ENCODE measurements at regions not wholly inside any gene's neighbourhood (a gene's known extent, or its start where the extent isn't known, plus 50 kb on each side); places are given as distances from the start of the nearest gene placed in this dataset.
"Not testable (repeated sequence)": the region's sequence is repeated elsewhere in the genome, so short reads cannot be mapped to it uniquely, and the experiment has no call there.

GRCh38 chr12:126953365-126953889, 1313.5 kb upstream of the TMEM132C start:
- DNase-seq = no peak

GRCh38 chr12:126960221-126960620, 1306.7 kb upstream of the TMEM132C start:
- DNase-seq = no peak

- DNase-seq = no peak
Measured at GRCh38 chr12:126960709-126961108, 1306.3 kb upstream of the TMEM132C start.

- no peak for DNase-seq
Measured at GRCh38 chr12:126963825-126964224, 1303.1 kb upstream of the TMEM132C start.

GRCh38 chr12:126966498-126966897, 1300.5 kb upstream of the TMEM132C start:
- no peak for DNase-seq

- DNase-seq = no peak
Measured at GRCh38 chr12:126967152-126967551, 1299.8 kb upstream of the TMEM132C start.

- no peak for DNase-seq
Measured at GRCh38 chr12:126974779-126975178, 1292.2 kb upstream of the TMEM132C start.

DNA sequence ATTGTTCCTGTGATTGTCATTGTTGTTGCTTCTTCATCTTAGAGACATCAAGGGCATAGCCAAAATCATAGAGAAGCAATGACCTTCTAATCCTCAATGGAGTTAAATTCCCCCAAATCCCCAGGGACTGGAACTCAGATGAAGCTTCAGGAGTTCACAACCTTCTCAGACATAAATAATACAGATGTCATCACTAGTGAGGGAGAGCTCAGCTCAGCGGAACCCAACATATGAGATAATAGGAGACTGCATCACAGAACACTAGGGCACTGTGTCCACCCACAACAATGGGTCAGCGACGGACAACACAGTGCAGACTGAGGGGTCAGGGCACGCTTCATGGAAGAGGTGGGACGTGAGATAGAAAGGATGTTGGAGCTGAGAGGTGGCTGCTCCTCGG, 1290.4 kb upstream of the TMEM132C start:
- DNase-seq = no peak

DNA sequence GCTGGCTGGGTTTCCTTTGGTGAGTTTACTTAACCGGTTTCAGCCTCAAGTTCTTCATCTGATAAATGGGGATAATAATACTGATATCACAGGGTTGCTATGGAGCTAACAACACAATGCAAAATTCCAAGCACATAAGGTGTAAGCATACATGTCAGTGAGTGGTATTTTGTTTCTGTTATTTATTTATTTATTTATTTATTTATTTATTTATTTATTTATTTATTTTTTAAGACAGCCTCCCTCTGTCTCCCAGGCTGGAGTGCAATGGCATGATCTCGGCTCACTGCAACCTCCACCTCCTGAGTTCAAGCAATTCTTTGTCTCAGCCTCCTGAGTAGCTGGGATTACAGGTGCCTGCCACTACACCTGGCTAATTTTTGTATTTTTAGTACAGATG, 1287.4 kb upstream of the TMEM132C start:
- DNase-seq = not testable (repeated sequence)

DNA sequence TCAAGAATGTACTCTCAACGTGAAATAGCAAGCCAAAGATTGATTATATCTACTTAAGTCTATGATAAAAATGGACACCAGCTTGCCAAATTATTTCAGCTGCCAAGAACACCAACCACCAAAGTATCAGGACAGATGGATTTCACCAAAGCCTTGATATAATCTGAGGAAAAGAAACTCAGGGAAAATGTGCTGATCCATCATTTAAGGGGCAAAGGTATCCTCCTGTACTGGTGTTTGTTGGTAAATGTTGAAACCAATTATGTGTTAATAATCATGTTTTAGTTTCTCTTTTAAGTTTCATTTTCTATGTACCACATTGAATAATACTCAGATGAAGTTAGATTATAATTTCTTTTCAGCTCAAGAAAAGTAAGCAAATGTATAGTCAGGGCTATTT, 1284.3 kb upstream of the TMEM132C start:
- DNase-seq = no peak

- not testable (repeated sequence) for DNase-seq
Measured at GRCh38 chr12:126983735-126984134, 1283.2 kb upstream of the TMEM132C start.

GRCh38 chr12:126985663-126986062, 1281.3 kb upstream of the TMEM132C start:
- DNase-seq = not testable (repeated sequence)

DNA sequence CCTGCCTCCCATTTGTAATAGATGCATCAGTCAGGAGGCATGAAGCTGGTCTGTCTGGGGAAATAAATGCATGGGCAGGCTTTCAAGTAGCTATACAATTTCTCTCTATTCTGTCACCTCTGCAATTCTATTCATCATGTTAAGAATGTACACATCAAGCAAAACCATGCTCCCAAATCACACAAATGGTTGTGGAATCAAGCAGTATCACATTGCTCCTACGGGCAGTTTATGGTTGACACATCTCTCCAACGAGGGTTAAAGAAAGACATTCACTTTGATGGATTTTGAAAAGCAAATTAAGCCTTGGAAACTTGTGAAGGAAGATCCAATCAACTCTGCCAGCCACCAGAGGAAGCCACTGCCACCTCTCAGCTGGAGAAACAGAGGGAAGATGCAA, 1277.4 kb upstream of the TMEM132C start:
- DNase-seq = no peak

GRCh38 chr12:126993898-126994297, 1273.1 kb upstream of the TMEM132C start:
- no peak for DNase-seq

GRCh38 chr12:126994599-126994998, 1272.4 kb upstream of the TMEM132C start:
- no peak for DNase-seq

GRCh38 chr12:126998031-126998430, 1268.9 kb upstream of the TMEM132C start:
- DNase-seq = no peak

DNA sequence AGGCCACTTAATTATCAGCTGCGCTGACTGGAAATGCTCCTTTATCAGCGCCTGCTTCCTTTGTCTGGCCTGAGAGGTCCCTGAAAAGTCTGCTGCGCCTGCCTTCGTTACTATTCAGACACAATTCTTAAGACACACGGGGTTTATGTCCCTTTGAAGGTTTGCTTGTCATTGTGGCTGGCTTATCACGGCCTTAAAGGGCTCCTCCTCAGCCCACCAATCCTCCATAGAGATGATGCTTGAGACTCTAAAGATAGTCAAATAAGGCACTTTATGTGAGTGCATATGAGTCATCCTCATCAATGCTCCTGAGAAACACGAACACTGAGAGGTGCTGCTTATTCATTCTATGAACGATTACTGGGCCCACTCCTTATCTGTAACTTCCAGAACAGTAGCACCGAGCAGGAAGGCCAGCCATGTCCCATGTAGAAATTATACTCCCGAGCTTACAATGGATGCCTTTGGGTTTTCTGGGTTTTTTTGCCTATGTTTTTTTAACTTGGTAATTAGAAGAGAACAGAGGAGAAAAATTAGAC, 1268.2 kb upstream of the TMEM132C start:
- DNase-seq = no peak

- no peak for DNase-seq
Measured at GRCh38 chr12:126999352-126999751, 1267.6 kb upstream of the TMEM132C start.

- DNase-seq = no peak
Measured at GRCh38 chr12:127005406-127005805, 1261.6 kb upstream of the TMEM132C start.

- DNase-seq = no peak
Measured at GRCh38 chr12:127006972-127007371, 1260.0 kb upstream of the TMEM132C start.

DNA sequence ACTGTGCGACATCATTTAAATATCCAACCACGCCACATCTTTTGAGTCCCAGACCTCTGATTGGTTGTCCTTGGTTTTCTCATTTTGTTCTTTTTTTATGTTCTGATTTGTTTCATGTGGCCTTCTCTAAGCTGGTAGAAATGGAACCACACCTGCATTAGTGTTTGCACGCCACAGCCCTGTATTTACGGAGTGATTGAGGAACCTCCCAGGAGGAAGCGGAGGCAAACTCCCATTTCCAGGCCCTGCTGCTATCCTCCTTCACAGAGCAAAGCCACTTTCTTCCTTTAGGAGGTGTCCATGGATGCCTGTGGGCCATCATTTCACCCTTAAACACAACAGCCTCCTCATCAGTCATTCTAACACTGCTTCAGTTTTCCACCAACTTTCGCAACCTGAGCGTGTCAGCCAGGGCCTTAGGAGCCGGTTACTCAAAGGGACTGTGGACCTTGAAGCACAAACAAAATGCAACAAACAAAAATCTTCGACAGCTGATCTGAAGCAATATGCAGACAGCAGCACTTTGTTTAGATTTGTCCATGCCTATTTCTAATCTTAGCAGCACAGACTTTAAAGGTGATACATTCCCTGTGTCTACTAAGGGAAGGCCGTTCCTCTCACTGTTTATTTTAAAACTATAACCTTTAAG, 1258.1 kb upstream of the TMEM132C start:
- no peak for DNase-seq

- no peak for DNase-seq
Measured at GRCh38 chr12:127012109-127012508, 1254.9 kb upstream of the TMEM132C start.

DNA sequence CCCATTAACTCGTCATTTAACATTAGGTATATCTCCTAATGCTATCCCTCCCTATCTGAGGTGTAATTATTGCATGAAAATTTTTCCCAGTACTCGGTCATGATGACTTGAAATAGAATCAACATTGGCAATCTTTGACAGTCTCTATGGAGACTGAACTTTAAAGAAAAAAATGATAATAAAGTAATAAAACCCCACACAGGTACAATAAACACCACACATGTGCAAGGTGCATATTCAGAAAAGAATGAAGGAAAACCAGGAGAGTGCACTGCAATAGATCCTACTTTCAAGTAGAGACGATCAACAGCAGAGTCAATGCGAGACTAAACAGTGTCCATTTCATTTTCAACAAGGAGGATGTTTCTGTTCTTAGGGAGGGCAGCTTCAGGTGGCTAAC, 1253.8 kb upstream of the TMEM132C start:
- DNase-seq = no peak

DNA sequence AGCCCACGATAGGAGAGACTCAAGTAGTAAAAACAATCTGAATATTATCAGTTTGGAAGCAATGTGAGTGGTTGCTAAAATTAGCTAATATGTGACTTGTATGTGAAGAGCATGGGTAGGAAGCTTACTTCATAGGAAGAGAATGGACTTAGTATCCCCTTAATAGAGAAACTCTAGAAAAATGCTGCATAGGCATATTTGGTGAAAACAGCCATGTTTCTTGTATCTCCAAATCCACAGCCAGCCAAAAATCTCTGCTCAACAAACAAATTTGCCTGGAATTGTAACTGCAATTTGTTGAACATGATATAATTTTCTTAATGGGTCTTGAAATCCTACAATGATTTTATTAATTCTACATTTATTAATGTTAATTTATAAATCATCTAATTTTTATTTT, 1252.9 kb upstream of the TMEM132C start:
- DNase-seq = no peak

DNA sequence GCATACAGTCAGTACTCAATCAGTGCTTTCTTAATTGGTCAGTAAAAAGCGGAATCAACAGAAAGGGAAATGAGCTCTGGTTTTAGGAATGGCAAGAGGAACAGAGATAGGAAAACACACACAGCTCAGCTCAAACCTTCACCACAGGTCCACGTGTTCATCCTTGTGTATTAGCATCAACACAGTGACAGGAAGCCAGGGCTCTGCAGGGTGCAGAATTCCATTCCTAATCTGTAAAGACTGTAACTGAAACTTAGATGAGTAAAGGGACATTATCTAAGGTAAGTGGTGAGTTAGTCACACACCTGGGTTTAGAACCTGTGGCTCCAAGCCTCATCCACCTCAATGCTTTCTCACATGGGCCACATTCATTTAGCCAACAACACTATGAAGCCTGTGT, 1242.2 kb upstream of the TMEM132C start:
- no peak for DNase-seq
